Stimulated activated effector memory CD8-positive, alpha-beta T cell treated with anti-CD3 and anti-CD28 coated beads, Interleukin-12 subunit alpha, Interleukin-12 subunit beta, amount 100 ng/mL, for 72 hours (primary cell): ENCODE measurements at regions not wholly inside any gene's neighbourhood (a gene's known extent, or its start where the extent isn't known, plus 50 kb on each side); places are given as distances from the start of the nearest gene placed in this dataset.

ENCODE experiments used
- ATAC-seq: fragments of 150-1000 bp; cut with Tn5 transposase; 2 replicates; pipeline ENCODE4 v1.10.0; 2021
- DNase-seq, 2 donors: peaks; one replicate each; pipeline ENCODE4 v3.0.0; 2021 to 2022; ENCODE audit warnings: low spot score in 2 of 2
- H3K27ac Mint-ChIP-seq: one replicate; pipeline ENCODE4 v1.8.0; 2022; ENCODE audit warnings: mild to moderate bottlenecking, mixed read lengths
- H3K36me3 Mint-ChIP-seq: one replicate; pipeline ENCODE4 v1.8.0; 2022; ENCODE audit warnings: mild to moderate bottlenecking, mixed read lengths
- H3K4me1 Mint-ChIP-seq: one replicate; pipeline ENCODE4 v1.8.0; 2022; ENCODE audit warnings: mixed read lengths
- H3K4me3 Mint-ChIP-seq: one replicate; pipeline ENCODE4 v1.8.0; 2022; ENCODE audit warnings: mild to moderate bottlenecking, mixed read lengths
- H3K9me3 Mint-ChIP-seq: one replicate; pipeline ENCODE4 v1.8.0; 2022; ENCODE audit warnings: mixed read lengths

DNA sequence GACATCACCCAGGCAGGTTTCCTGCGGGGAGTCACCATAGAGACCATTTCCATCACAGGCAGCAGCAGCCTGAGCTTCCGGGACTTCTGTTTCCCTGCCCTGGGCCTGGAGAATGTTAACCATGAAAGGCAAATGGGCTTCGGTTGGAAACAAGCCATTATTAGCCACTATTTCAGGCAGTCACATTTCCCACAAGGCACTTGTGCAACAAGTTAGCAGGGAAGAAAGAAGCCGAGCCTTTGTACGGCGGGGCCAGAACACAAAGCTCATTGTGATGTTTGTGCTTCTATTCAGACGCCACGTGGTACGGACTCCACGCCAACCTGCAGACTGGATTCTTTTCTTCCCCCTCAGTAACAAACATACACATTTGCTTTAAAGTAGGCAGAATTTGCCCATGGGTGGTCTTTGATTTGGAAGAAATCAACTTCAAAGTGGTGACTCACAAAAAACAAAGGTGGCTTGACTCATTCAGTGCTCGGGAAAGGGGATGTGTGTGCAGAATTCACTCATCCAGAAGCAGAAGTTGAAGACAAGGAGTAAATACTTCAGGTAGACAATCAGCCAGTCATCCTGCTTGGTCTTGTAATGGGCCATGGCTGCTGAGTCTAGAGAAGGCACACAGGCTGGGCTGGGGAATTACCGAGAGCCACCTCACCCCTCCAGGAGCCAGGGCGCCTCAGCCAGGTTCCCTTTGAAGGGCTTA is 154.2 kb upstream of the PRMT8 start:
- Mint-ChIP-seq H3K9me3 (no peaks in the 10 kb centered on the region), H3K4me1 (no peaks in the 10 kb centered on the region), H3K27ac (no peak overlapping the region), H3K36me3 (no peaks in the 10 kb centered on the region), H3K4me3 (no peak overlapping the region)
- DNase-seq (no peak), ATAC-seq (peak; percentile 9)

- Mint-ChIP-seq H3K27ac (no peak overlapping the region), H3K9me3 (no peaks in the 10 kb centered on the region), H3K4me3 (no peak overlapping the region), H3K36me3 (no peaks in the 10 kb centered on the region), H3K4me1 (no peaks in the 10 kb centered on the region)
- DNase-seq (no peak), ATAC-seq (no peak)
Measured at GRCh38 chr12:3337944-3338343, 153.1 kb upstream of the PRMT8 start.

DNA sequence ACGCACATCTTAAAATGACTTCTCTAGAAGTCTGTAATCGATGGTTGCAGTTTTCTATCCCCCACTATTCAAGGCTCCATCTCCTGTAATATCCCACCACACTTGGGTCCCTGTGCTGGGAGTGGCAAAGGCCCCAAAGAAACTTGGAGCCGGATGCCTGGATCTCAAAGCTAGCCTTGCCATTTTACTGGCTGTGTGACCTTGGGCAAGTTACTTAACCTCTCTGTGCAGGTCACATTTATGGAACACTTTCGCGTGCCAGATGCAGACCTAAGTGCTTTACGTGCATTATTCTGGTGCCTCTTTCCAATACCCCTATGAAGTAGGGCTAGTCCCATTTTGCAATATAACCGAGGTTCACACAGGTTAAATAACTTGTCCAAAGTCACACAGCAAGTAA is 151.8 kb upstream of the PRMT8 start:
- DNase-seq (no peak), ATAC-seq (no peak)
- Mint-ChIP-seq H3K4me1 (no peaks in the 10 kb centered on the region), H3K9me3 (no peaks in the 10 kb centered on the region), H3K4me3 (no peak overlapping the region), H3K27ac (no peak overlapping the region), H3K36me3 (no peaks in the 10 kb centered on the region)

- DNase-seq (no peak), ATAC-seq (no peak)
- H3K27ac Mint-ChIP-seq = no peak overlapping the region
- H3K9me3 Mint-ChIP-seq = no peaks in the 10 kb centered on the region
- H3K4me3 Mint-ChIP-seq = no peak overlapping the region
- H3K36me3 Mint-ChIP-seq = no peaks in the 10 kb centered on the region
- no peaks in the 10 kb centered on the region for H3K4me1 Mint-ChIP-seq
Measured at GRCh38 chr12:3341594-3341993, 149.4 kb upstream of the PRMT8 start.

DNA sequence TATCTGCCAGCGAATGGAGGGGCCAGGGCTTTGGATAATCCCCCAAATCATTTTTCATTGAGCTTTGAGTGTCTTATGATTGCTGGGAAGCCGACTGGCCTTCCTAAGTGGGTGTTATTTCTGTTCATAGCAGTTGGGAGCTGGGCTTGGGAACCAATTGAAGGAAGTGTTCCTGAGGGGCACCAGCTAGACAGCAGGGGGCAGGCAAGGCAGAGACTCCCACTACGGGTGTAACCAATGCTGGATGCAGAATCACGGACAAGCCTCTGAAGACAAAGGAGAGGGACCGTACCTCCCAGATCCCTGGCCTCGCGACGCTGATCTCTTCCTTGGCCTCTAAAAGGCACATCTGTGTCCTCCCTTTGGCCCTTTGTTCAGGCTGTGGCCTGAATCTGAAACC is 149.0 kb upstream of the PRMT8 start:
- Mint-ChIP-seq H3K4me1 (no peaks in the 10 kb centered on the region), H3K27ac (no peak overlapping the region), H3K9me3 (no peaks in the 10 kb centered on the region)

GRCh38 chr12:3348055-3348454 is 142.9 kb upstream of the PRMT8 start:
- Mint-ChIP-seq H3K9me3 (no peaks in the 10 kb centered on the region), H3K4me1 (no peaks in the 10 kb centered on the region), H3K36me3 (no peaks in the 10 kb centered on the region), H3K4me3 (no peak overlapping the region), H3K27ac (no peak overlapping the region)
- ATAC-seq (no peak), DNase-seq (no peak)

More for the DNA sequence above, 149.0 kb upstream of the PRMT8 start:
- Mint-ChIP-seq H3K36me3 (no peaks in the 10 kb centered on the region), H3K4me3 (no peak overlapping the region)
- DNase-seq (no peak), ATAC-seq (peak; percentile 35)

- Mint-ChIP-seq H3K27ac (no peak overlapping the region), H3K4me3 (no peak overlapping the region), H3K36me3 (no peaks in the 10 kb centered on the region), H3K4me1 (no peaks in the 10 kb centered on the region), H3K9me3 (no peaks in the 10 kb centered on the region)
- ATAC-seq (peak; percentile 26), DNase-seq (no peak)
Measured at GRCh38 chr12:3350432-3350831, 140.6 kb upstream of the PRMT8 start.

GRCh38 chr12:3351731-3352130 is 139.3 kb upstream of the PRMT8 start:
- Mint-ChIP-seq H3K9me3 (no peaks in the 10 kb centered on the region), H3K36me3 (no peaks in the 10 kb centered on the region), H3K4me3 (no peak overlapping the region), H3K4me1 (no peaks in the 10 kb centered on the region), H3K27ac (no peak overlapping the region)
- DNase-seq (no peak), ATAC-seq (no peak)

DNA sequence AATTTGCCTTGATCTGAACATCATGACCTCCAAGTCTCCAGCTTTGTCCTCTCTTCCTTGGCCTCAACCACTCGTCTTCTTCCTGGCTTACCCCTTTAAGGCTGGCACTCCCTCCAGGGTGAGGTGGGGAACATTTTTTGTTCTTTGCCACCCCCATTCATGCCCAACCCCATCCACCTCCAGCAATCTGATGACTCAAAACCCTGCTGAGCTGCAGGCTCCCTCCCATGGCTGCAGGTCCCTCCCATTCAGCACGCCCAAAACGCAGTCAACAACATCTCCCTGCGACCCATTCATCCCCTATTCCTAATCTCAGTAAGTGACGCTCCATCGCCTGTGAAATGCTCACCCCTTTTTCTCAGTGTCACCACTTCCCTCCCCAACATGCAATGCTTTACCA is 138.8 kb upstream of the PRMT8 start:
- Mint-ChIP-seq H3K36me3 (no peaks in the 10 kb centered on the region), H3K4me3 (no peak overlapping the region), H3K9me3 (no peaks in the 10 kb centered on the region), H3K4me1 (no peaks in the 10 kb centered on the region), H3K27ac (no peak overlapping the region)
- no peak for ATAC-seq
- DNase-seq = no peak

DNA sequence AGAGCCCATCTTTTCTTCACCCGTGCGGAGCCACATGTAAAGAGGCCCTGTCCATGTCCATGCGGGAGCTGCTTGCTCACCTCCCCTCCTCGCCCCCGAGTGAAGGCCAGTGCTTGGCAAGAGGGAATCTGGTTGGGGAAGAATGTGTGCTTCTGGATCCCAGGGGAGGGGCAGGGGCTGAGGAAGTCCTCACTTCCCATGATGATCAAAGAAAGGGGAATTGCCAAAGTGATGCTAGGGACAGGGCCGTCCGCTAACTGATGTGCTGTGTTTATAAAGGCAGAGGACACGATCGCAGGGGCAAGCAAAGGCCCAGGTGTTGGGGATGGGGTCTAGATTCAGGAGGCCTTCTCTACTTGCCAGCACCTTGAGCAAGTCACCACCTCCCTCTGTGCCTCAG is 137.4 kb upstream of the PRMT8 start:
- H3K27ac Mint-ChIP-seq = no peak overlapping the region
- H3K4me3 Mint-ChIP-seq = no peak overlapping the region
- no peaks in the 10 kb centered on the region for H3K9me3 Mint-ChIP-seq
- DNase-seq = no peak
- no peaks in the 10 kb centered on the region for H3K4me1 Mint-ChIP-seq
- no peak for ATAC-seq
- no peaks in the 10 kb centered on the region for H3K36me3 Mint-ChIP-seq

DNA sequence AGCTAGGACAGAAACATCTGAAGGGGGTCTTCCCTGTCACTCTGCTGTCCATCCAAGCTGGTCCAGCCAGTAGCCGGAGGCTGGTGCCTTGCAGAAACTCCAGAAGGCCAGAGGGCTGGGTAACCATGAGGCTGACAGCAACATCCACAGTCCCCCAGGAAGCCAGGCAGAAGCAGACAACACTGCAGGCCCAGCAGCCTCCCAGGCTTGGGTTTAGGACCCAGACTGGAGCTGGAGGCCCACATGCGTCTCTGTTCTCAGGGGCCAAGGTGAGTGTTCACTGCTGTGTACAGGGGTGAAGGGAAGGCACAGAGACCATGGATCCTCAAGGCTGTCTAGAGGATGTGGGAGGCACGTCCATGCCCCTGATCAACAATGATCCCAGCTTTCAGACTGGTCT is 136.4 kb upstream of the PRMT8 start:
- no peak for DNase-seq
- no peaks in the 10 kb centered on the region for H3K4me1 Mint-ChIP-seq

DNA sequence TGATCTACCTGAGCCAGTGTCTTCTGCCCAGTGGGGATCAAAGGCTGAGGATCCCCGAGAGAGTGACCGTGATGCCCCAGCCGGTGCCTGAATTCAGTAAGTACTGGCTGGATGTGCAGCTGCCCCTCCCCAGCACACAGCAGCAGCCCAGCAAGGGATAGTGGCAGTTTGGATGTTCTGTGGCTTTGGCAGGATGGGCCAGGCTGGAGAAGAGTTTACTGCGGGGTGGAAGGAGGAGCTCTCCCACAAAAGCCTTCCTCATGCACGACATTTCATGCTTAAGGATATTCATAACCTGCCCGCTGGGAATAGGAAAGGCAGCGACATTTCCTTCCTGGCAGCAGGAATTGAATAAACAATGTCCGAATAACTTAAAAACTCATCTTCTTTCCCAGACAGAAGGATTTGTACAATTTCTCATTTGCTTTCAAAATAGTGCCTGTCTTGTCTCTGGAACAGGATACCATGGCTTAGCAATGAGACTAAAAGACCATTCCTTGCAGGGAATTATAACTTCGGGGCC is 135.6 kb upstream of the PRMT8 start:
- Mint-ChIP-seq H3K9me3 (no peaks in the 10 kb centered on the region), H3K4me3 (no peak overlapping the region), H3K36me3 (no peaks in the 10 kb centered on the region), H3K27ac (no peak overlapping the region), H3K4me1 (no peaks in the 10 kb centered on the region)
- DNase-seq = no peak
- ATAC-seq = no peak

More for the DNA sequence above, 136.4 kb upstream of the PRMT8 start:
- Mint-ChIP-seq H3K27ac (no peak overlapping the region), H3K4me3 (no peak overlapping the region), H3K9me3 (no peaks in the 10 kb centered on the region), H3K36me3 (no peaks in the 10 kb centered on the region)
- peak; percentile 12 for ATAC-seq

DNA sequence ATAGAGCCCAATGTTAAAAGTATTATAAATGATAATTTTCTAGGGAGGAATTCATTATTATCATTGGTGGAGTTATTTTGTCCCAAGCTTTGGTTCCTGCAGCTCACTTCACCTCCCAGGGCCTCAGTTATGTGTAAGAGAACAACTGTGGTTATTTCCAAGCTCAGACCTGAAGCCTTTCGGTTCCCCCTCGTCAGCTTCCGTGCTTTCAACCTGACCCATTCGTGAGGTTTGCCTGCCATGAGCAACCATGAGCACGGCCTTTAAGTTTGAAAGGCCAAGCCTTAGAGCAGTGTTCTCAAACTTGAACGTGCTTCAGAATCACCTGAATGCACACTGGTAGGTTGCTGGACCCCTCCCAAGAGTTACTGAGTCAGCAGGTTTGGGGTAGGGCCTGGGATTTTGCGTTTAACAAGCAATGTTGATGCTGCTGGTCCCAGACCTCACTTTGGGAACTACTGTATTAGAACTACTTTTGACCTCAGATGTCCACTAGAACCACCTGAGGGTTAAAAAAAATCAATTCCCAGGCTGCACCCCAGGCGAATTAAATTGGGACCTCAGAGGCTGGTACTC is 133.0 kb upstream of the PRMT8 start:
- ATAC-seq = no peak
- H3K27ac Mint-ChIP-seq = no peak overlapping the region
- no peaks in the 10 kb centered on the region for H3K36me3 Mint-ChIP-seq
- no peaks in the 10 kb centered on the region for H3K4me1 Mint-ChIP-seq
- DNase-seq = no peak
- H3K4me3 Mint-ChIP-seq = no peak overlapping the region
- H3K9me3 Mint-ChIP-seq = no peaks in the 10 kb centered on the region

DNA sequence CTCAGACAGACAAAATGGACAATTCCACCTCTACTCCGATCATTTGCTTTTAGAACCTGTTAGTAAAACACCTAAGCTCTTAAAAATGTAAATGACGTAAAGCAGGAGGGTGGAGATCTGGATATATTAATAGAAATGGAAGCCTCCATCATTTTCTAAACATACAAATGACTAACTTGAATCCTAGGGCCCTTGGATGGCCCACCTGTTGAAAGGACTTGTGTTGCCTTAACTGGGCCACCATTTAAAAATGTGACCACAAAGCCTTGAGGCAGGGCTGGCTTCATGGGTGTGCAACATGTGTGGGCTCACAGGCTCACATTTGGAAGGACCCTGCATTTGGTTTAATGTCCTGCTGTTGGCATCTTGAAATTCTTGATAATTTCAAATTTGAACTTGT is 131.5 kb upstream of the PRMT8 start:
- Mint-ChIP-seq H3K27ac (no peak overlapping the region), H3K9me3 (no peaks in the 10 kb centered on the region), H3K4me3 (no peak overlapping the region)

DNA sequence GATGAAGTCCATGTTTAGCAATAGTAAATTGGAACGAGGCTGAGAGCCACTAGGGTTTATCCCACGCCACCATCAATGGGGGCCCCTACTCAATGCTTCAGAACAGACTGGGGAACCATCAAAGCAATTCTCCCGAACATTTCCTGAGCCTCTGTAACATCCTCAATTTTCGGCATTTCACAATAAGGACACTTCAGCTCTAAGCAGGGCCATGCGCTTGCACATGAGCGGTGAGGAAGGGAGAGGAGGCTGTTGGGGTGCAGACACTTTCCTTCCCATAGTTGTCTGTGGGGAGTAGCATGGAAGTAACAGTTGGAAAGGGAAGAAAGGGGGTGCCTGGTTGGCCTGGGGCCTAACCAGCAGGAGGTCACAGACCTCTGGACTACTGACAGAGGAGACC is 129.9 kb upstream of the PRMT8 start:
- H3K4me1 Mint-ChIP-seq = peaks cover 6% of the 10 kb centered on the region
- DNase-seq (no peak), ATAC-seq (no peak)
- H3K27ac Mint-ChIP-seq = no peak overlapping the region
- no peak overlapping the region for H3K4me3 Mint-ChIP-seq
- no peaks in the 10 kb centered on the region for H3K36me3 Mint-ChIP-seq
- no peaks in the 10 kb centered on the region for H3K9me3 Mint-ChIP-seq

More for the DNA sequence above, 131.5 kb upstream of the PRMT8 start:
- no peak for DNase-seq
- Mint-ChIP-seq H3K36me3 (no peaks in the 10 kb centered on the region), H3K4me1 (no peaks in the 10 kb centered on the region)
- no peak for ATAC-seq

DNA sequence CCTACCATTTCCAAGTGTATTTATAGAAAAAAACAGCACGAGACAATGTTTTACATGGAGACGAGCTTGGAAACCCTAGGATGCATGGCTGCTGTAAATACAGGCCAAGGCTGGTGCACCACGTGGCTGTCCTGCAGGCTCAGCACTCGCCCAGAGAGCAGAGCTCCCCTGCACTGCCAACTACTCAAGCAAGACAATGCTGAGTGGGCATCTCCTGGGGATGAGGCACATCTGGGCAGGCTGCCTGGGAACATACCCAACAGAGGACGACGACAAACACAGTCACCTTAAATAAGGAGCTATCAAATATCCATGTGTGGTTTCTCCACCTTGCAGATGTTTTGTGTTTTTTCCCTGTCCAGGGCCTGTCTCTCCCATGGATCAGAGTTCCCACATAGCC is 128.3 kb upstream of the PRMT8 start:
- Mint-ChIP-seq H3K4me1 (peaks cover 6% of the 10 kb centered on the region), H3K36me3 (no peaks in the 10 kb centered on the region), H3K4me3 (no peak overlapping the region), H3K9me3 (no peaks in the 10 kb centered on the region), H3K27ac (no peak overlapping the region)
- ATAC-seq (no peak), DNase-seq (no peak)
